ENCODE measurements at regions not wholly inside any gene's neighbourhood (a gene's known extent, or its start where the extent isn't known, plus 50 kb on each side); places are given as distances from the start of the nearest gene placed in this dataset.
"Not testable (repeated sequence)": the region's sequence is repeated elsewhere in the genome, so short reads cannot be mapped to it uniquely, and the experiment has no call there.

DNA sequence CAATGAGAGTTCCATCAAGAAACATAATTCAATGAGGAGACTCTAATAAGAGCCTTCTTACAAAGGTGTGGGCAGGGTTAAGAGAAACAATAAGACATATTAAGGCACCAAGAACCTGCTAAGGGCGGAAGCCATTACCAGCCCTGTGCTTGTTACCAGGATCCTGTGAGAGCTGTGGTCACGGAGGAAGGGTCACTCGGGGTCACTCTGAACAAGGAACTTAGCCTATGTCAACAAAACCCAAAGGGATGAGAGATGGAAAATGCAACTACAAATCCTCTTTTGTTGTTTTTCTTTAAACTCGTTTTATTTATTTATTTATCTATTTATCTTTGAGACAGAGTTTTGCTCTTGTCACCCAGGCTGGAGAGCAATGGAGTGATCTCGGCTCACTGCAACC lies 460.4 kb upstream of the CCDC196 start:
- DNase-seq: no peak

DNA sequence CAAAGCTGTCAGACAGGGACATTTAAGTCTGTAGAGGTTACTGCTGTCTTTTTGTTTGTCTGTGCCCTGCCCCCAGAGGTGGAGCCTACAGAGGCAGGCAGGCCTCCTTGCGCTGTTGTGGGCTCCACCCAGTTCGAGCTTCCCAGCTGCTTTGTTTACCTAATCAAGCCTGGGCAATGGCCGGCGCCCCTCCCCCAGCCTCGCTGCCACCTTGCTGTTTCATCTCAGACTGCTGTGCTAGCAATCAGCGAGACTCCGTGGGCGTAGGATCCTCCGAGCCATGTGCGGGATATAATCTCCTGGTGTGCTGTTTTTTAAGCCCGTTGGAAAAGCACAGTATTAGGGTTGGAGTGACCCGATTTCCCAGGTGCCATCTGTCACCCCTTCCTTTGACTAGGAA lies 454.2 kb upstream of the CCDC196 start:
- DNase-seq: not testable (repeated sequence)

DNA sequence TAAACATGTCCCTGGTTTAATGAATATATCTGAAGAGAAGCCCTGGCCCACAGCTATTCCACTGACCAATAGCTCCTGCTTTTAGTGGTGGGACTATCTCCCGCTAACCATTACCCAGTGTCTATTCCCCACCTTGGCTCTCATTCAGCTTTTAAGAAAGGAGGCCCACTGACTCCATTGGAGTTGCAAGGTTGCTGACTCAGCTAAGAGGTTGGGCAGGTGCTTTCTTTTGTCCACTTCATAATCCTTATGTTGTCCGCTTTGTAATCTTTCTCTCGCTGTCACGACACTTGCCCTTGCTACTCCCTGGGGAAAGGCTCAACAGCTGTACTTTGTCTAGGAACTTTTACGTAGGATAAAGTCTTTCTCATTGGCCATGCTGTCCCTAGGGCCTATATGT lies 453.4 kb upstream of the CCDC196 start:
- DNase-seq: no peak

DNA sequence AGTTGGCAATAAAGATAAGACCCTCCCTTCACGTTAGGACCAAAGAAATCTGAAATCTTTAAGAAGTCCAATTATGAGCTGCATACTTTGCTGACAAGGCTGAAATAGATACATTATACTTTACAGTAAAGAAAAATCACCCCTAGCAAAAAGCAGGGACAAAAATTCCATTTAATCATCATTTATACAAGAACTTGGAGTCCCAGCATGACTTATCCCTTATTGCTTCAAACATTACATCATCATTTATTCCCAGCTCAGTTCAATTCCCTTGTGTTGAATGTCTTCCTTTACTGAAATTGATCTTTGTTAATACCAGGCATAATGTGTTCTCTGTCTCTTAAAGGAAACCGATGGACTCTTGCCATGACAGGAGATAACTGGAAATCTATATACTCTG lies 449.6 kb upstream of the CCDC196 start:
- no peak for DNase-seq

DNA sequence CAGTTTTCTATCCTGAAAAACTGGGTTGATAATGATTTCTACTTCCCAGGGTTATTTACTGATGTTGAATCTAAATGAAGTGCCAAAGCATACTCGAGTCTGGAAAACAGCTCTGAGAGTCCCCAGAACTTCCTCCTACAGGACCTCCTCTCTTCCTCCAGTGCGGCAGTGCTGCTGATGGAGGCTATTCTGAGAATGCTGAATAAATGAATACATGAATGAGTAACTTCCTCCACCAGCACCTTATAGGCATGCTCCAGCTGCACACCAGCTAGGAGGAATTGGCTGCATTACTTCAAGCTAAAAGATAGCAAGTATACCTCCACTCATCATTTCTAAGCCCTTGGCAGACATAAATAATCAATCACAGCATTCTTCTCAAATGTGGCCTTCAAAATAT lies 448.8 kb upstream of the CCDC196 start:
- DNase-seq: no peak

DNA sequence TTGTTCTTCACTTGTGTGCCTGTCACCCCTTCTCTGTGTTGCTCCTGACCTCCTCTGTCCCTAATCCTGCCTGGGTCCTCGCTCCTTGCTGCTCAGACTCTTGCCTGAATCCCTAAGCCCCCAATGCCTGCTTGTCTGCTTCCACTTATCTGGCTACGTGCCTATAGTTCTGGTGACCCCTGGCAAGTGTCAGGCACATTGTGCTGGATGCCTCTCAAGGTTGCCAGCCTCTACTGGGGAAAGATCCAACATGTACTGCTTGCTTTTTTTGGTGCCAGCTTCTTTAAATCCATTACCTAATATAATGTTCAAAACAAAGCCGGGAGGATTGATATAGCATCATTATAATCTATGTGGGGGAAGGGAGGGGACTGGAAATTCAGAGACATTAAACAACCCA lies 448.0 kb upstream of the CCDC196 start:
- no peak for DNase-seq

DNA sequence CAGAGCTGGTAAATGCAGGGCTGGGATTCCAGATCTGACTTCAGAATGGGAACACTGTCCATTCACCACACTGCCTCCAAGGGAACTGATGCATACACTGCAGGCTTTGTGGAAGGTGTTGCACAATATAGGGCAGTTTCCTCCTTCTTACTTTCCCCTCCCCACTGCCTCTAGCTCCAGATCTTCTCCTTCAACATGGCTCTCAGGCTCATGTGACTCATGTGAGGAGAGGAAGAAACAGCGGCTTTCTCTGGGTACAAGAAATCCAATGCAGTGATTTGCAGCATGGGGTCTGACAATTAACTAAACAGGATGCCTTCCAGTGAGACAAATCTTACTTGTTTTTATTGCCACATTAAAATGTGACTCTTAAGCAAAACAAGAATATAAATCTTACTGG lies 447.6 kb upstream of the CCDC196 start:
- no peak for DNase-seq

DNA sequence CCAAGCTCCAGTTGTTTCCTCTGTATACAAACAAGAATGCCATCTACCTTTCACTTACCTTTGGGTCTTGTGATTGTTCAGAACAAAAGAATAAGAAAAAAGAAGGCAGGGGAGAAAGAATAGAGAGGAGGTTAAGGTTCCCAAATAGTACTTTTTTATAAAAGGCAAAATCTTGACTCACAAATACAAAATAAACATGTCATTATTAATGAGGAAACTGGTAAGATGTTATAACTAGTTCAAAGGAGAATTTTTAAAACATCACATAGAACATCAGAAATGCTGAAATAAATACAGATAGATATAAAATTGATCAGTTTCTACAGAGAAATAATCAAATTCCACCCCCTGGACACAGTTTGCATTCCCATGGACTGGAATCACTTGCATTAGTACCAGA lies 446.7 kb upstream of the CCDC196 start:
- no peak for DNase-seq

DNA sequence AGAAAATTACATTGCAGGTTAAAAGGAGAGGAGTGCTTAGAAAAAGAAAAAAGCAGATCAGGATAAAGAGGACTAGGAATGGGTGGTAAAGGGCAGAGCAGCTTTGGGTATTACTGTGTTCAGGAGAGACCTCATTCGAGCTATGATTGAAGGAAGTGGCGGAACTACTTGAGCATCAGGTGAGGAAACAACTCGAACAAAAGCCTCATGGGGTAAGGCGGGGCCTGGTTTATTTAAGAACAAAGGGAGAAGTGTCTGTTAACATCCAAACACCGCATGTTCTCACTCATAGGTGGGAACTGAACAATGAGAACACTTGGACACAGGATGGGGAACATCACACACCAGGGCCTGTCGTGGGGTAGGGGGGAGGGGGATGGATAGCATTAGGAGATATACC lies 444.6 kb upstream of the CCDC196 start:
- no peak for DNase-seq

DNA sequence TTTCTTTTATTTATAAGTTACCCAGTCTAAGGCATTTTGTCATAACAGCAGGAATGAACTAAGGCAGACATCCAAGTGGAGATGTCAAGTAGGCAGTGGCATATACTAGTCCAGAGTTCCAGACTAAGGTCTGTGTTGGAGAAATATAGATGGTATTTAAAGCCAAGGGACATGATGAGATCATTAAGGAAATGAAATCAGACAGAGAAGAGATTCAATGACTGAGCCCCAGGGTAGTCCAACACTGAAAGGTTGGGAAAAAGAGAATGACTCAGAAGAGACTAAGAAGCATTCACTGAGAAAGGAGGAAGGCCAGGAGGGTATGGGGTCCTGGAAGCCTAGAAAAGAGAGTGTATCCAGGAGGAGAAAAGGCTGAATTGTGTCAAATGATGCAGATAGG lies 442.2 kb upstream of the CCDC196 start:
- no peak for DNase-seq

DNA sequence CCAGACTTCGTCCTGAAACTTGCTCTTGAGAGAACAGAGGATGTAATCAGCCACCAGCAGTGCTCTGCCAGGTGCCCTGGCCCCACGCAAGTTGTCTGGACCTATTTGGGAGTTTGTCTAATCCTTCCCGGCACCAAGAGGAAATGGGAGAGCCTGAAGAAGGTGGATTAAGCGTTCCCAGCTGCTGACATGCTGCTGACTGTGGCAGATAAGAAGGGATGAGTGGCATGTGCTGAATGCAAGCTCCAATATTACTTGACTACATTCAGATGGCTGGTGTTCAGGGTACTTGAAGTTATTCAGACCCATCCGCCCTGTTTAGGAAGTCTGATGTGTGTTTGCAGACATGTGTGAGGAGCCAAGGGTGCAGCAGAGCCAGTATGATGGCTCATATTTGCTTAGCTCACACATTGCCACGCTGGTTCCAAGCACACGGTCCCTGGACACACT lies 440.6 kb upstream of the CCDC196 start:
- DNase-seq: no peak

DNA sequence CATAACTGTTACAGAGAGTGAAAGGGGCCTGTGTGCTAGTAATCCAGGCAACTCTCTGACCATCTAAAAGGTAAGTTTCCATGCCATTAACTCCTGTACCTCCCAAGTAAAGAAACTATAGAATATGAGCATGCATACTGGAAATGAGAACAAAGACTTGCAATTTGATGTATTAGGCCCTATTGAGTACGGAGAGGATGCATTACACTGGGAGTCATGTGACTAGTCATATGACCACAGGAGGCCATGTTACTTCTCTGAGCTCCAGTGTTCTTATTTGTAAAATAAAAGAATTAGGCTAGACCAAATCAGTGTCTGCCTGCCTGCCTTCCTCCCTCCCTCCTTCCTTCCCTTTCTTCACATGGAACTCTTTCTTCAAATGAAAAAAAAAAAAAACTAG lies 440.1 kb upstream of the CCDC196 start:
- no peak for DNase-seq

DNA sequence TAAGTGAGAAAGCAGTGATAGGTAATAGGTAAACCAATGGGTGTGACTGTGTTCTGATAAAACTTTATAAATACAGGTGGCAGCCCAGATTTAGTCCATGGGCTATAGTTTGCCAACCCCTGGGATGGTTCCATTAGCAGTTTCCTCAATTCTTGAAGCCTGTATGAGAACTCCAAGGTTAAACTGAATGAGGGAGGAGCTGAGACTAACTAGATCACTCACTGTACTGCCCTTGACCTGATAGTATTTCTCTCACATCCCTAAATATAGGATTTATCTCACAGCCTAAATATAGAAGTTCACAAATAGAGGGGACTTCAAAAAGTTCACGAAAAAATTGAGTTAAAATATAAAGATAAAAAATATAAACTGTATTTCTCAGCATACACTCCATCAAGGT lies 439.6 kb upstream of the CCDC196 start:
- no peak for DNase-seq

DNA sequence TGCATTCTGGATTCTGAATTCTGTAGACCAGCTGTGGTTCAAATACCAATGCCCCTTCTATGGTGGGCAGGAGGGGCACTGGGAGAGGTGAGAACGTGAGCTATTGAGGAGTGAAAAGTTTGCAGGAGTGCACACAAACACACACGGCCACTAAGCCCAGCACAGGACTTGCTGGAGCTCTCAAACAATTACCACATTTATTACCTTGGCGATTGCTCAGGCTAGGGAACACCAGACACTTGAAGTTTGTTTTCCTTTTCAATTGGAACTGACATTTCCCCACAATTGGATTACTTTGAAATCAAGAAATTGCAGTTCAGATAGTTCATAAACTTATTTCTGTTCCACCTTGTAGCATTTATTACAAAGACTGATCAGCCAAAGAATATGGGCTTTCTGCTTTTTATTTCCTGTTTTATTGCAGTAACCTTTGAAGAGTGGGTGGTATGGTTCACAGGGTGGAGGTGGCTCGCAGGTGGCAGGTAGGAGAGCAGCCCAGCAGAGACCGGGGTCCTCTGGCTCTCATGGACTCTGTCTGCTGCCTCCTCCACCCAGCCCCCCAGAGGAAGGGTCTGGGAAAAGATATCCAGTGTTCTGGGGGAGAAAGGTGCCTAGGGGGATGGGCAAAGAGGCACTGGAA lies 429.8 kb upstream of the CCDC196 start:
- DNase-seq: peak; percentile 26

DNA sequence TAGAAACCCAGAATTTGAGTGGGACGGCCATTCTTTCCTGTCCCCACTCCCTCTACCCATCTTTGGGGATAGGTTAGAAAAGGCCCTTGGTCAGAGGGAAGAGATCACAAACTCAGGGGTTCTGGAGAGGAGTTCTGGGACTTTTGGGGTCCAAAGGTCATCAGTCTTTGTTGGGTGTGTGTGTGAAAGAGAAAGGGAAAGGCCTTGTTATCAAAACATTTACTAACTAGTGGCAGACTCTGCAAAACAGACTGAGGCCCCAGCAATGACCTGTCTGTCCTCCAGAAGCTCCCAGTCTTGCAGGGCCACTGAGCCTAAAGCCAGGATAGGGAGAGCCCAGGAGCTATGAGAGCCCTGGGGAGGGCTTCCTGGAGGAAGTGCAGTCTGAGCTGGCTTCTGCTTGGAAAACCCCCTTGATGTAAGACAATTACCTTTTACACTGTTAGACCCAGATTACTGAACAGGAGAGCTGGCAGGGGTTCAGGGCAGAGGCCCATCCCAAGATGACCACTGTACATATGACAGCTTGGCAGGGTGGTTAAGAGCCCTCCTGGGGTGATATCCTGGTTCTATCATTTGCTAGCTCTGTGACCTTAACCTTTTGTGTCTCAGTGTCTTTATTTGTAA lies 429.1 kb upstream of the CCDC196 start:
- DNase-seq: no peak

DNA sequence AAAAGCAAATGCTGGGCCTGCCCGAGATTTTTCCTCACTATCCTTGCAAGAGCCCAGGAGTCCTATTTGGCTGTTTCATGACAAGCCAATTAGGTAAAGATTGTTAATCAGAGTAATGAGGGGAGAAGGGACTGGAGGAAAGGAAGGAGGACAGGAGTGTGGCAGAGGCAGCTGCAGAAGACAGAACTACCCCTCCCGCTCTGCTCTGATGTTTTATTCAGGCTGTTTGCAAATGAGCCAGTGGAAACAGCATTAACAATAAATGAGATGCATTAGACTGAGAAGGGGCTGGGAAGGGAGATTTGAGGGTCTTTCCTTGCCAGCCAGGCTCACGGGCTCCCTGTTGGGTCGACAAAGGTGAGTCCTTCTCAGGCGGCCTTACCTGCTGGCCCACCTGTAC lies 421.0 kb upstream of the CCDC196 start:
- DNase-seq: no peak

DNA sequence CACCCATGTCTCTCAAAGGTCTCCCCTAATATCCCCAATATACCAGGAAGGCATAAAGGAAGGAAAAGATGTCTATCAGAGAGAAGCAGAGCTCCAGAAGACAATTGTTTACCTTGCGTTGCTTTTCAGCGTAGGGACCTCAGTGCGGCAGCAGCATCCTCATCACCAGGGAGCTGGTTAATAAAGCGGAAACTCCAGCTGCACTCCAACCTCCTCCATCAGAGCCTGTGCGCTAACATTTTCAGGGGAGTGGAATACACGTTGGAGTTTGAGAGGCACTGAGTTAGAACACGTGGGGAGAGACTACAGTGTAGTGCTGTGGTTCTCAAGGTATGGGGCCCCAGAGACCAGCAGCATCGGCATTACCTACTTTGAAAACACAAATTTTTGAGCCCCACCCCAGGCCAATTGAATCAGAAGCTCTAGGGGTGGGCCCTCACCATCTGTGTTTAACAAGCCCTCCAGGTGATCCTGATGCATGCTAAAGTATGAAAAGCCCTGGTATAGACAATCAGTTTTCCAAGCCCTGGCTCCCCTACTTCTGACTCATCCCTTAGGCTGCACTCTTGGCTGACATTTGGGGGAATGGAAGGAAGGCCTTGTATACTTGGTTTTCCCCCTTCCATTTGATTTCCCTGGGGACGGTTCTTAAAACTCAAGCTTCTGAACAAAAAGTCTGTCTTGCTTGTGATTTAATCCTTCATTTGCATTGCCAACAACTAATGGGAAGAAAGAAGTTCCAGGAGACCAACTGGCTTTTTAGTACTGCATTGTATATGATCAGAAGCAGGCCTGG lies 419.0 kb upstream of the CCDC196 start:
- peak; percentile 56 for DNase-seq

DNA sequence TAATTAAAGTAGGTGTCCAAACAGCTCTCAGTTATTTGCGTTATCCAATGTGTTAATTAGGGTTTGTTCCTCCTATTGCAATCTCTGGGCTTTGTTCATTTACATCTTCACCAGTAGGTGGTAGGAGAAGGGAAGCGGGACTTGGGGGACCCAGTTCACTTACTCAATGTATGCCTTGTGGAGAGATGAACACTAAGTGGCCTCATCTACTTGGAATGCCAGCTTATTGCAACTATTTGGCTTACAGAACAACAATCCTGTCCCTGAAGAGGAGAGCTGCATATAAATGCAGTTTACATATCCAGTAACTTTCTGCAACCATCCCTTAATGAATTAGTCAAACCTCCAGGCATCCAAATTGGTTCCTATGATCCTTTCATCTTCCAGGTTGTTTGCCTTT lies 417.1 kb upstream of the CCDC196 start:
- DNase-seq: no peak

DNA sequence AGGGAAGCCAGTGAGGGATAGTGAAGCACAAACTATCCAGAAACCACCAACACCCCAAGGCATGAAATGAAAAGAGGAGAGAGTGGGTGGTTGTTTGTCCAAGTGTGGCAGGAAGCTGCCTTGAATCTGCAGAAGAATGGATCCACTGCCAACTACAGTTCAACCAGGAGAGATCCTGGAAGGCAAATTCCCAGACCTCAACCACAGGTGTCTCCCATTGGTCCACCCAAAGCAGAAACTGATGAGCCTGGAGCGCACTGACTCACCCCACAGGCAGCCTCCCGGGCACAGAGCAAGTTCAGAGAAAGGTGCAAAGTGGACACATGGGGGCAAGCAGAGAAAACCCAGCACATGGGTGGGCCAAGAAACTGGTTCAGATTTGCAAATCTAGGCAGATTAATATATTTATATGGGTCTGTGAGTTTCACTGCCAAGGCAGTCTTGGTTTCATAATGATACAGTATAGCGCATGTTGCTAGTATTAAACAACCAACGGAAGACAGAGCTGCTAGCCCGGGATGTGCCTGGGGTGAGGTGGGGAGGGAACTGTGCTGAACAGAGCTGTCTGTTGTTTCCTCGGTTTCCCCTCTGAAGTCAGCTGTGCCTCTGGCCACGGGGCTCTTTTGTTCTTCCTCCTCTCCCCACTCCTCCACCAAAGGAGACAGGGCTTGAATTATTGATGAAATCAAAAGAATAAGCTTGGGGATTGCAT lies 416.2 kb upstream of the CCDC196 start:
- no peak for DNase-seq

DNA sequence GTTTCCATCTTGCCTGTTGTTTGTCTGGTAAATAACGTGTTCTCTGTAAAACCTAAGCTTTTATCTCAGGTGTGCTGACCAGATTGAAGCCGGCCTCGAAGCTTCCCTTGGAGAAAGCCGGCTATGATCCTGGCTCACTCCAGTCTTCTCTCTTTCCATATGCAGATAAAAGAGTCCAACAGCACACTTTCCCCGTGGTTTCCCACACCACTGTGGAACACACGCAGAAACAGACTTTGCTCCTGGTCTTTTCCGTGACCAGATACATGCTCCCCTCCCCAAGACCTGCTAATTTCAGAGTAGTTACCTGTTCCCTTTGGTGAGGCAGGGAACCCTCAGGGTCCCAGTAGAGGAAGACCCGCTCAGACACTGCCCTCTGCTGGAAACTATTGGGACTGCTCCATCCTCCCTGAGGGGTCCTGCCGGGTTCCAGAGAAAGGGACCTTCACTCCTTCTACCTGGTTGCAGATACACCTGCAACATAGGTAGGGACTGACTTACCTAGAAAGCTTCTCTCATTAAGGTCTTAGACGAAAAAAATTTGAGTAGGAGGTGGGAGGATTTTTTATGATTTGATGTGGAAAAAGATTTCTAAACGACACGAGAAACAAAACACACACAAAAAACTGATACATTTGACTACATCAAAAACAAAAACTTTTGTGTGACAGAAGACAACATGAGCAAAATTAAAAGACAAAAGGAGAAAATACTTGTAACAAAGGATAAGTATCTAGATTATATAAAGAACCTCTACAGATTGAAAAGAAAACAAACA lies 415.4 kb upstream of the CCDC196 start:
- no peak for DNase-seq

DNA sequence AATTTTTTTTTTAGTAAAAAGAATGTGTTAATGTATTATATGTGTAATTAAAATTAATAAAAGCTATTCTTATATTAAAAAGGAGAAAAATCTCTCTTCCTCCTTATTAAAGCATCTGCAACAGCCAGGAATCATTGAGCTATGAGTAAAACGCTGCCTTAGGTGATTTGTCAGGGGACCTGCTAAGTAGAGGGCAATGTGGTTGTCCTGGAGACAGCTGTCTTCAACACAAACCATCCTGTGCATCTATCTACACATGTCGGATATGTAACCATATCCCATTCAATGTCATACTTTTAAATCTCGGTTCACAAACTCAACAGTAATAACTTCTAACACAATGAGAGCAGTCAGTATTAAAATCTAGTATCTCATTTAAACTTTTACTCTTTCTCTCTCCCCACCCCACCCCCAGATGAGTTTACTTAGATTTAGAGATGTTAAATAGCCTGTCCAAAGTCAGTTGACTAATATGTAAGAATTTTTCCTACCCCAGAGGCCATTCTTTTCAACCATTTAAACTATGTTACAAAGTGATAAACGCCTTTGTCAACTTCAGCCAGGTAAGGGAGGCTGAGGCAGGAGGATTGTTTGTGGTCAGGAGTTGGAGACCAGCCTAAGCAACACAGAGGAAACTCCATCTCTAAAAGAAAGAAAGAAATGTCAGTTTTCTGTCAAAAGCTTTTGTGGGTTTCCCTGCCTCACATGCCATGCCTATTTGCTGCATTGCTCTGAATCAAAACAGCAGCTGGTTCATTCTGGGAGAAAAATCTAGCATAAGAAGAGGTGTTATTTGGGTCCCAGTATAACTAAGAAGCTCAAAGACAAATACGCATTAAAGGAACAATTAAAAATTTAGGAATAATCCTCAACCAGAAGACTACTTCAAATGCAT lies 413.7 kb upstream of the CCDC196 start:
- no peak for DNase-seq

DNA sequence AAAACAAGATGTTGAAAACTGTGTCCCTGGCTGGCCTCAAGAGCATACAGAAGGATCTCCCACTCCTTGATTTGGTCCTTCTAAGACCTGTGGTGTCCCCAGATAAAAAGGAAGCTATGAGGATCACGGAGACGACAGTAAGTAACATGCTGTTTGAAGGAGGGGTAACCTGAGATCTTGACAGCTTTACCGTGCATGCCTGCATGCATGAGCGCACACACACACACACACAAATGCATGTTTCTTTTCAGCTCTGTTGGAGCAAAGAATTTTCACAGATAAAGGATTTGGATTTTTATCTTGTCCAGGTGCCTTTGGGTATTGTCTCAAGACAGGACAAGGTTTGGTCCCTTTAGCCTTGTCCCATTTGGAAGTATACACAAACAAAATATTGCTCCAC lies 411.6 kb upstream of the CCDC196 start:
- peak; percentile 92 for DNase-seq
